Neural cell (in vitro differentiated cells): ENCODE measurements at regions not wholly inside any gene's neighbourhood (a gene's known extent, or its start where the extent isn't known, plus 50 kb on each side); places are given as distances from the start of the nearest gene placed in this dataset.

Experiments used
- H2AFZ ChIP-seq: fragments of 200-600, 300-800 bp; sonication (generic), shearing (Covaris generic); 2 replicates; pipeline ENCODE4 v1.6.0; 2014; ENCODE audit warnings: low read depth, mild to moderate bottlenecking, antibody characterized with exemption, low read length, moderate library complexity
- H3F3A ChIP-seq: fragments of 200-600 bp; shearing (Covaris generic); 2 replicates; pipeline ENCODE4 v1.6.1; 2016; ENCODE audit warnings: mild to moderate bottlenecking, moderate library complexity, mixed read lengths, antibody characterized with exemption, low read length; ENCODE audit not compliant: insufficient read depth, poor library complexity, severe bottlenecking
- H3K27ac ChIP-seq: fragments of 200-600, 300-800 bp; sonication (generic), shearing (Covaris generic); 2 replicates; pipeline ENCODE4 v1.5.1; 2014; ENCODE audit warnings: mild to moderate bottlenecking, low read length, moderate library complexity
- H3K27me3 ChIP-seq: fragments of 300-800, 200-600 bp; sonication (generic), shearing (Covaris generic); 2 replicates; pipeline ENCODE4 v1.6.0; 2014; ENCODE audit warnings: mild to moderate bottlenecking, low read depth, low read length, moderate library complexity; ENCODE audit not compliant: insufficient read depth
- H3K36me3 ChIP-seq: fragments of 300-800, 200-600 bp; sonication (generic), shearing (Covaris generic); 2 replicates; pipeline ENCODE4 v1.5.1; 2014; ENCODE audit warnings: mild to moderate bottlenecking, antibody characterized with exemption, low read length, moderate library complexity; ENCODE audit not compliant: insufficient read depth
- H3K4me2 ChIP-seq: fragments of 300-800, 200-600 bp; sonication (generic), shearing (Covaris generic); 2 replicates; pipeline ENCODE4 v1.6.0; 2014; ENCODE audit warnings: mild to moderate bottlenecking, low read length
- H3K4me3 ChIP-seq: fragments of 300-800, 200-600 bp; sonication (generic), shearing (Covaris generic); 2 replicates; pipeline ENCODE4 v1.5.1; 2014; ENCODE audit warnings: mild to moderate bottlenecking, low read length, moderate library complexity
- H3K79me2 ChIP-seq: fragments of 200-600 bp; shearing (Covaris generic); replicated peaks from 2 replicates; pipeline ENCODE4 v1.6.0; 2014; ENCODE audit warnings: mild to moderate bottlenecking, low read length, moderate library complexity; ENCODE audit not compliant: insufficient read depth
- H3K9ac ChIP-seq: fragments of 300-800, 200-600 bp; sonication (generic), shearing (Covaris generic); 2 replicates; pipeline ENCODE4 v1.6.1; 2016; ENCODE audit warnings: mild to moderate bottlenecking, low read length, mixed read lengths
- H3K9me2 ChIP-seq: fragments of 200-600 bp; shearing (Covaris generic); 2 replicates; pipeline ENCODE4 v1.6.1; 2016; ENCODE audit warnings: mild to moderate bottlenecking, low read length, mixed read lengths; ENCODE audit not compliant: insufficient read depth
- H3K9me3 ChIP-seq: fragments of 200-600, 300-800 bp; sonication (generic), shearing (Covaris generic); 2 replicates; pipeline ENCODE4 v1.6.1; 2016; ENCODE audit warnings: mild to moderate bottlenecking, mixed run types, low read length, moderate library complexity, mixed read lengths
- H4K20me1 ChIP-seq: fragments of 200-600 bp; shearing (Covaris generic); 2 replicates; pipeline ENCODE4 v1.6.1; 2016; ENCODE audit warnings: mild to moderate bottlenecking, mixed run types; ENCODE audit not compliant: insufficient read depth
- CTCF ChIP-seq: fragments of 450-650 bp; IDR thresholded peaks from 2 replicates; pipeline ENCODE4 v1.5.1; 2014; ENCODE audit warnings: antibody characterized with exemption, mild to moderate bottlenecking, moderate library complexity; ENCODE audit not compliant: poor library complexity, severe bottlenecking
- EP300 ChIP-seq: fragments of 450-650 bp; conservative IDR thresholded peaks from 2 replicates; pipeline ENCODE4 v1.6.1; 2014; ENCODE audit warnings: antibody characterized with exemption, mild to moderate bottlenecking, moderate library complexity; ENCODE audit not compliant: poor library complexity, severe bottlenecking
- EZH2 ChIP-seq: fragments of 200-600, 300-800 bp; shearing (Covaris generic), sonication (generic); IDR thresholded peaks from 2 replicates; pipeline ENCODE4 v1.6.1; 2014; ENCODE audit warnings: antibody characterized with exemption, low read length, borderline replicate concordance, mild to moderate bottlenecking; ENCODE audit not compliant: insufficient read depth, poor library complexity, severe bottlenecking
- MXI1 ChIP-seq: fragments of 450-650 bp; conservative IDR thresholded peaks from 2 replicates; pipeline ENCODE4 v1.6.1; 2014; ENCODE audit warnings: antibody characterized with exemption, mild to moderate bottlenecking; ENCODE audit not compliant: poor library complexity, severe bottlenecking
- POLR2AphosphoS5 ChIP-seq: IDR thresholded peaks from 2 replicates; pipeline ENCODE4 v1.6.1; 2012
- RAD21 ChIP-seq: fragments of 450-650 bp; conservative IDR thresholded peaks from 2 replicates; pipeline ENCODE4 v1.6.1; 2014; ENCODE audit warnings: antibody characterized with exemption, mild to moderate bottlenecking, moderate library complexity
- SMC3 ChIP-seq: fragments of 450-650 bp; conservative IDR thresholded peaks from 2 replicates; pipeline ENCODE4 v1.6.1; 2014; ENCODE audit warnings: antibody characterized with exemption, mild to moderate bottlenecking, moderate library complexity; ENCODE audit not compliant: poor library complexity
- TAF1 ChIP-seq: IDR thresholded peaks from 2 replicates; pipeline ENCODE4 v1.6.1; 2012; ENCODE audit warnings: low read depth
- TF ChIP-seq, protein P1 (sequence below): IDR thresholded peaks from 2 replicates; pipeline ENCODE4 v1.6.1; 2012; ENCODE audit warnings: borderline replicate concordance

DNA sequence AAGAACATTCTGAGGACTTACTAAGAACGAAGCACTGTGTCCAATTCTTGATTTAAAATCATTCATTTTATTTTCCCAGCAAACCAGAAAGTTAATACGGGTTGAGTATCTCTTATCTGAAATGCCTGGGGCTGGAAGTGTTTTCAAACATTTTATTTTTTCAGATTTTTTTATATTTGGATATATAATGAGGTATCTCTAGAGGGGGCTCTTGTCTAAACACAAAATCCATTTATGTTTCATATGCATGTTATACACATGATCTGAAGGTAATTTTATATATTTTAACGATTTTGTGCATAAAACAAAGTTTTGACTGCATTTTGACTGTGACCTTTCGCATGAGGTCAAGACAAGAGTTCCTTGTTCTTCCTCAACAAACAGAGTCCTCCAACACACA, 320.9 kb downstream of the ASMT start:
- H3K9me3 ChIP-seq, result no peaks in the 10 kb centered on the region
- H3K9ac ChIP-seq, result no peak overlapping the region
- H3K27me3 ChIP-seq, result no peaks in the 10 kb centered on the region
- H3K79me2 ChIP-seq, result no peaks in the 10 kb centered on the region
- no peaks in the 10 kb centered on the region for H3K36me3 ChIP-seq
- H4K20me1 ChIP-seq, result no peaks in the 10 kb centered on the region
- H3K9me2 ChIP-seq, result no peaks in the 10 kb centered on the region
- H3K4me3 ChIP-seq, result no peak overlapping the region
- no peak overlapping the region for H2AFZ ChIP-seq
- TF ChIP-seq, protein P1, sequence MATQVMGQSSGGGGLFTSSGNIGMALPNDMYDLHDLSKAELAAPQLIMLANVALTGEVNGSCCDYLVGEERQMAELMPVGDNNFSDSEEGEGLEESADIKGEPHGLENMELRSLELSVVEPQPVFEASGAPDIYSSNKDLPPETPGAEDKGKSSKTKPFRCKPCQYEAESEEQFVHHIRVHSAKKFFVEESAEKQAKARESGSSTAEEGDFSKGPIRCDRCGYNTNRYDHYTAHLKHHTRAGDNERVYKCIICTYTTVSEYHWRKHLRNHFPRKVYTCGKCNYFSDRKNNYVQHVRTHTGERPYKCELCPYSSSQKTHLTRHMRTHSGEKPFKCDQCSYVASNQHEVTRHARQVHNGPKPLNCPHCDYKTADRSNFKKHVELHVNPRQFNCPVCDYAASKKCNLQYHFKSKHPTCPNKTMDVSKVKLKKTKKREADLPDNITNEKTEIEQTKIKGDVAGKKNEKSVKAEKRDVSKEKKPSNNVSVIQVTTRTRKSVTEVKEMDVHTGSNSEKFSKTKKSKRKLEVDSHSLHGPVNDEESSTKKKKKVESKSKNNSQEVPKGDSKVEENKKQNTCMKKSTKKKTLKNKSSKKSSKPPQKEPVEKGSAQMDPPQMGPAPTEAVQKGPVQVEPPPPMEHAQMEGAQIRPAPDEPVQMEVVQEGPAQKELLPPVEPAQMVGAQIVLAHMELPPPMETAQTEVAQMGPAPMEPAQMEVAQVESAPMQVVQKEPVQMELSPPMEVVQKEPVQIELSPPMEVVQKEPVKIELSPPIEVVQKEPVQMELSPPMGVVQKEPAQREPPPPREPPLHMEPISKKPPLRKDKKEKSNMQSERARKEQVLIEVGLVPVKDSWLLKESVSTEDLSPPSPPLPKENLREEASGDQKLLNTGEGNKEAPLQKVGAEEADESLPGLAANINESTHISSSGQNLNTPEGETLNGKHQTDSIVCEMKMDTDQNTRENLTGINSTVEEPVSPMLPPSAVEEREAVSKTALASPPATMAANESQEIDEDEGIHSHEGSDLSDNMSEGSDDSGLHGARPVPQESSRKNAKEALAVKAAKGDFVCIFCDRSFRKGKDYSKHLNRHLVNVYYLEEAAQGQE, result no peak
- TF ChIP-seq EZH2 (no peak), CTCF (no peak), TAF1 (no peak), SMC3 (no peak), RAD21 (no peak), MXI1 (no peak), POLR2AphosphoS5 (no peak), EP300 (no peak)
- no peak overlapping the region for H3K4me2 ChIP-seq
- no peak overlapping the region for H3K27ac ChIP-seq
- H3F3A ChIP-seq, result no peaks in the 10 kb centered on the region

- no peaks in the 10 kb centered on the region for H3K36me3 ChIP-seq
- H3K4me3 ChIP-seq, result no peak overlapping the region
- no peaks in the 10 kb centered on the region for H3K9me2 ChIP-seq
- TF ChIP-seq CTCF (no peak), TAF1 (no peak), RAD21 (no peak), MXI1 (no peak), POLR2AphosphoS5 (no peak), EP300 (no peak), EZH2 (no peak), SMC3 (no peak)
- TF ChIP-seq, protein P1, result no peak
- H3F3A ChIP-seq, result no peaks in the 10 kb centered on the region
- no peak overlapping the region for H3K27ac ChIP-seq
- H3K9me3 ChIP-seq, result no peaks in the 10 kb centered on the region
- H3K79me2 ChIP-seq, result no peaks in the 10 kb centered on the region
- H3K27me3 ChIP-seq, result no peaks in the 10 kb centered on the region
- H4K20me1 ChIP-seq, result no peaks in the 10 kb centered on the region
- H3K4me2 ChIP-seq, result no peak overlapping the region
- no peak overlapping the region for H3K9ac ChIP-seq
- H2AFZ ChIP-seq, result no peak overlapping the region
Measured at GRCh38 chrX:1938190-1938589, 323.3 kb downstream of the ASMT start.
